Midbrain (tissue), 1 donor: ENCODE measurements at regions not wholly inside any gene's neighbourhood (a gene's known extent, or its start where the extent isn't known, plus 50 kb on each side); places are given as distances from the start of the nearest gene placed in this dataset.
A peak's percentile ranks its signal among the peaks of the same experiment; 100 is the strongest.
"Not testable (repeated sequence)": the region's sequence is repeated elsewhere in the genome, so short reads cannot be mapped to it uniquely, and the experiment has no call there.

Experiments
- DNase-seq: peaks from one replicate; lab custom pipeline; 2025; lab: John Stamatoyannopoulos, UW

DNA sequence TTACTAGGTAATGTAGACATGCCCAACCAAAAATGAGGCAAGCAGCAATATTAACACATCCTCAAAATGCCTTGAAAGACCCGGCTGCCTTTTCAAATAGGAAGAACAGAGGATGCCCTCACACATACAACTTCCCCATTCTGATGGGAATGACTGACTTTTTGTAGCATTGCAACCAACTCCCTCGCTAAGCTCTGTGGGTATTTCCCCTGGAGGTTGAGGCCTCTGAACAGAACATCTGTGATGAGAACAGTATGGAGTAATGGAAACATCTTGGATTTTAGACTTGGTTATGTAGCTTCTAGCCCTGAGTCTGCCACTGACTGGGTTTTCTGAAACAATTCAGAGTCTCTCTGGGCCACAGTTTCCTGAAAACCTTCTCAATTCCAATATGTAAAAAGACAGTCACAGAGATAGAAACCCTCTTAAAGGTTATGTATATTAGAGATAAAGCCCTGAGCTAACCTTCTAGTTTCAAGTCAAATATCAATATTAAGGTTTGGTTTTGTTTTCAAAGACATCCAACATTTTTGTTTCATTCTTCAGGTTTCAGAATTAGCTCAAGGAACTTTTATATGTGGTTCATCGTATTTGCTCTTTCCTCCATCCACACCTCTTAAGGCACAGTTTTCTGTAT, 311.5 kb downstream of the SETD4 start:
- no peak for DNase-seq

GRCh38 chr21:35743571-35743970, 316.8 kb downstream of the SETD4 start:
- no peak for DNase-seq

DNA sequence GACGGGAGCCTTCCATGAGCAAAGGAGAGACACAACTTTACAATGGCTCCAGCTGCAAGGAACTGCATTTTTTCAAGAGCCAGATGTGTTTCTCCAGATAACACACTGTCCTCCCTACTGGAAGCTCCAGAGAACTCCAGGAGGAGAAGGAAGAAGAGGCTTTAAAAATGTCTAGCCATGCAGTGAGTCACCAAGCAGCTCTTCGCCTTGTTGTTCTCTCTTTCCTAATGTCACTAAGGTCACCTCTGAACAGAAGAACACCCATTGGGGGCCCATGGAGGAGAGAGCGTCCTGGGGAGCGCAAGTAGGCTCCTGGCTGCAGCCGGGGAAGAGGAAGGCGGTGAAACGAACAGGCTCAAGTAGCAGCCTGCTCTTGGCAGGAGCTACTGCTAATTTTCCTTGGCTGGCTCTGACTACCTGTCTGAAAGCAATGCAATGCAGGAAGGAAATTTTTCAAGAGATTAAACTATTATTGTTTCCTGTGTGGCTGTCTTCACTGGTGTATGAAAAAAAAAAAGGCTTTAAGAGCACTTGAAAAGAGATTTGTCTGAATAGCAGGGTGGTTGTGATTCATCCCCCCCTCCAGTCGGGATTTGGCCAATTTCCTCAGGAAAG, 321.9 kb downstream of the SETD4 start:
- DNase-seq, result no peak

- peak; percentile 23 for DNase-seq
Observed at GRCh38 chr21:35737899-35738346, 322.4 kb downstream of the SETD4 start.

- DNase-seq, result no peak
Observed at GRCh38 chr21:35737449-35737848, 322.9 kb downstream of the SETD4 start.

DNA sequence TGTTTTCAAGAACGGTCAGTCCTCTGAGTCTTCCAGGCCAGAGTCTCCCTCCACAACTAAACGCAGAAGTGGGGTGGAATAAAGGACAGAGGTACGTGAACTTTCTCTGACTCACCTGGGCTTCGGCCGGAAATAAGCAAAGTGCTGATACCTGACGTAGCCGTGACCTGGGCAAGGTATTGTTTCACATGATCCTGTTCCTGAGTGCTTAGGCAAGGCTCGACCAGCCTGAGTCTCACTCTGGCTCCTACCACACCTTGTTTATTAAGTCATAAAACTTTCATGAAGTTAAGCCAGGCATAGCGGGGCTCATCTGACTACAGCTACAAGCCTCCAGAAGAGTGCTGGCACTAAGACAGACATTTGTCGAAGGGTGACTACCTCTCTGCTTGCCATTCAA, 327.5 kb downstream of the SETD4 start:
- no peak for DNase-seq

- no peak for DNase-seq
Observed at GRCh38 chr21:35730325-35730724, 330.0 kb downstream of the SETD4 start.

DNA sequence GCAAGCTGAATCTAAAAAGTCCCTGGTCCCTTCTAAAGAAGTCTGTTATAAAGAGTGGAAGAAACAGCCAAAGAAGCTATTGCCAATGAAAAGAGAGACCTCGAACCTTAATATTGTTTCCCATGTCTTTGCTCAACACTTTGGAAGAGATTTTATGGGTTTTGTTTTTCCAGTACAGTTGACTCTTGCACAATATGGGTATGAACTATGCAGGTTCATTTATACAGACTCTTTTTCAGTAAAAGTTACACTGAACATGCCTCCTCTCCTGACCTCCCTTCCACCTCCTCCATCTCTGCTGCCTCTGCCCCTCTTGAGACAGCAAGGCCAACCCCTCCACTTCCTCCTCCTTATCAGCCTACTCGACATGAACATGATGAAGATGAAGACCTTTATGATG, 332.5 kb downstream of the SETD4 start:
- no peak for DNase-seq

GRCh38 chr21:35724156-35724555, 336.2 kb downstream of the SETD4 start:
- no peak for DNase-seq

GRCh38 chr21:35721701-35722100, 338.6 kb downstream of the SETD4 start:
- no peak for DNase-seq

DNA sequence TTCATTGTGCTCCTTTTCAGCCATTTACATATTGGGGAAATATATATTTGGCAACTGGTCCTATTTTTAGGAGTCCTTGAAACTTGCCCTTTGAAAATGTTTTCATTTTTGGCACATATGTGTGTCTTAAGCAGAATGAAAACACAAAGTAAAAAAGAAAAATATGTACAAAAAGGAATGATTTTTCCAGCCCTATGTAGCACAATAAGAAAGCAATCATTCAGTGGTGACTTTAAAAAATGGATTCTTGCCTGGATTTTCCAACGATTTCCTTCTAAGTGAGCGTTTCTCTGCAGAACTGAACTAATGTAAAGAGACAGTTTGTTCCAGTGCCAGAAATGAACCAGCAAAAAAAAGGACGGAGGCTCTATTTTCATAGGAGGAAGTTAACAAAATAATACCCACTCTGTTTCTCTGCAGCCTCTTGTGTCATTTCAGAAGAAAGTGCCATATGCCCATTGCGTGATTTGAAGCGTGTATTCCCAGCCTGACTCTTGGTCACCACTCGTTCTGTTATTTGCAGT, 340.1 kb downstream of the SETD4 start:
- peak; percentile 21 for DNase-seq

GRCh38 chr21:35719080-35719479, 341.2 kb downstream of the SETD4 start:
- DNase-seq, result no peak

DNA sequence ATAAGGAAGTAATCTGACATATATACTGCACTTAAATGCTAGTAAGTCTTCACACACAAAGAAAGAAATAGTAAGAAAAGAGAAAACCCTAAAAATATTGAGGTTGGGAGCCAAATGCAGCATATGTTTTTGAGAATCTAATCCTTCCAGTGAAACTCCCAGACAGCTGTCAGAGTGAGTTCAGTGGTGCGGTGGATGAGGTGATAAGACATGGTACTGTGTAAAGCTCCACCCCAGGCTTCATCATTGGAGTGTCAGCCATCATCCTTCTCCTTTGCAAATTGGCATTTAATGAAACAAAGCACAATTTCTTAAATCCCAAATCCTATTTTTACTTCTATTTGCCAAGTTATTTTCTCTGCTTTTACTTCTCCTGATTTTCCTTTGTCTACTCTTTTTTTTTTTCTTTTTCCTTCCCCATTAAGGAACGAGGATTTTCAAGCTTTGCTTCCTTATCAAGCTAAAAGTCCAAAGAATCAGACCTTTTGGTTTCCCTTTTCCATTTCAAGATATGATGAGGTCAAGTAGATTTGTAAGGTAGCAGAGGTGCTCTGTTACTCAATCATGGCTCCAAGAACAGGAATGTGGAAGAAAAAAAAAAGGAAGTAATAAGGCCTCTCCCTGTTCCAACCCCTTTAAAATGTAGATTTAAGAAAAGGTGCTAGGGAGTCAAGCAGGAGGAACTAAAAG, 343.3 kb downstream of the SETD4 start:
- no peak for DNase-seq

- no peak for DNase-seq
Observed at GRCh38 chr21:35713914-35714313, 346.4 kb downstream of the SETD4 start.

DNA sequence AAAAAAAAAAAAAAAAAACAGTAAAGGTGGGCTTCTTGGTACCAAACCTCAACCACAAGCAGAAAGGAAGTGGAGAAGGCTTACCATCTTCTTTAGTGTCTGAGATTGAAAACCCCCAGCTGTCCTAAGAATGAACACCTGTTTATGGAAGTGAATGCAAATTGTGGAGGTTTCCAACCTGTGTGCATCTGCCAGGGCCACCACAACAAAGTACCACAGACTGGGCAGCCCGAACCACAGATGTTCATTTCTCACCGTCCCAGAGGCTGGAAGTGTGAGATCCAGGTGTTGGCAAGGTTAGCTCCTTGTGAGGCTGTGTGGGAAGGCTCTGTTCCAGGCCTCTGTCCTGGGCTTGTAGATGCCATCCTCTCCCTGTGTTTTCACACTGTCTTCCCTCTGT, 348.7 kb downstream of the SETD4 start:
- DNase-seq, result no peak

GRCh38 chr21:35711213-35711612, 349.1 kb downstream of the SETD4 start:
- DNase-seq, result no peak

DNA sequence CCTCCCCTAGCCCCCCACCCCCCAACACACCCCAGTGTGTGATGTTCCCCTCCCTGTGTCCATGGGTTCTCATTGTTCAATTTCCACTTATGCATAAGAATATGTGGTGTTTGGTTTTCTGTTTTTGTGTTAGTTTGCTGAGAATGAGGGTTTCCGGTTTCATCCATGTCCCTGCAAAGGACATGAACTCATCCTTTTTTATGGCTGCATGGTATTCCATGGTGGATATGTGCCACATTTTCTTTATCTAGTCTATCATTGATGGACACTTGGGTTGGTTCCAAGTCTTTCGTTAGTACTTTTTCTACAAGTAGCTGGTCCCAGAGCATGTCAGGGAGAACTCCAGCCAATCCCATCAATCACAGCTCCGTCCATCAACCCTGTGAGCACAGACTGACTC, 350.3 kb downstream of the SETD4 start:
- not testable (repeated sequence) for DNase-seq

DNA sequence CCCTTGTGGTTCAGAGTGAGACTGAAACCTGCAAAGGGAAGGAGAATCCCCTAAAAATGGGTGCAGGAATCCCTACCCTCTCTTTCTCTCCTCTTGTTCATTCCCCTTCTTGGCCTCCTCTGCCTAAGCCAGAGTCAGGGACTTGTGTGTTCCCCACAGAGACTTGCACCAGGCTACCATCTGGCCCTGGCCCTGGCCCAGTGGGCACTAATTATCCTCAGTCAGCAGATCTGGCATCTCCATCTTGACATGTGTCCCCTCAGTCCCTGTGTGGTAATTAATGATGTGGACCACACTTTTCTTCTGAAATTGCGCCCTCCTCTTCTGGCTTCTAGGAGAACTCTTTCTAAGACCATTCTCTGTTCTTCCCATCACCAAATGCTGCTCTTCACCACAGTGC, 354.4 kb downstream of the SETD4 start:
- no peak for DNase-seq

DNA sequence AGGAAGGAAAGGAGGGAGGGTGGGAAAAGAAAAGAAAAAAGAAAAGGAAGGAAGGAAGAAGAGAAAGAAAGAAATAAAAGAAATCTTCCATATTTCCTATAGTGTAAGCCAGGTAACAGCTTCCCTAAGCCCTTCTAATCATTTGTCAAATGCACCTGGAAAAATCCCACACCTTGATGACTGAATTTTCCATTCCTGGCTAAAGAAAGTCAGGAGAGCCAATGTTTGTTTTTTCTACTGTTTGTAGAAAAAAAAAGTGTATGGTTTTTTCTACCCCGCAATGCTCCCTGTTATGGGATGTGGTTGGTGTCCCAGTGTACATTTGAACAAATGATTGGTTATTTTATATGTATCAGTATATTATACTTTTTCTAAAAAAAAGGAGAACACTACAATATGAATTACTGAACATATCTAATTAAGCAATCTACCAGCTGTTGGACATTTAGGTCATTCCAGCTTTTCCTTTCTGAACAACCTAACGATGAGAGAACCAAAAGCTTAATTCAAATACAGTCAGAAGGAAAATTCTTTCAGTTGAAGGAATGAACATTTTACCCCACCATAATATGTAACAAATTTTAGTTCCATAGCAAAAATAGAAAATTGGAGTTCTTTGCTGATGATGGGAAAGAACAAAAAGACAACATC, 355.0 kb downstream of the SETD4 start:
- DNase-seq, result no peak

DNA sequence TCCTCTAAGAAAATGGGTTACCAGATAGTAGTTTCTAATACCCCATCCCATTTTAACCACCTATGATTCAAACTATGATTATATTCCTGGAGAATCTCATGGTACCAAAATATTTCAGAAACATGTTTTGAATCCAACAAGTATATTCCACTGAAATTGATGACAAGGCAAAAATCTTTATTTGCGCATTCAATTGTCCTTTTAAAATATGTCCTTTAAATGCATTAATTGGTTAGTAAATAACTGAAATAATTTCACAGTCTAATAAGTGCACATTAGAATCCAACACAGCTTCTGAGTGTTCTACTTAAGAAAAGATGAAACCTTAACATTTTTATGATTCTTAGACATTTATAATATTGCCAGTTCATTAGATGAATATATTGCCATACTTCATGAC, 356.6 kb downstream of the SETD4 start:
- DNase-seq, result no peak

DNA sequence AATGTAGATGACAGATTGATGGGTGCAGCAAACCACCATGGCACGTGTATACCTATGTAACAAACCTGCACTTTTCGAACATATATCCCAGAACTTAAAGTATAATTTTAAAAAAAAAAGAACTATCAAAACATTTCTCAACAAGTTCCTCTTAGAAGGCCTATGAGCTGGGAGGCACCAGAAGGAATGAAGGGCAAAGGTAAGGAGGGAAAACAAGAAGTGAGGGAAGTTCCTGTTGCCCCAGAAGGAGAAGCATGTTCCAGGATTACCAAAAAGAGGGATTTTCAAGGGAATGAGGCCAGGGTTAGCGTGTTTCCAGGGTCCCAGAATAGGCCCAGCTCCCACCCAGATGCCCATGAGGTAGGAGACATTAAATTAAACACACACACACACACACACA, 361.0 kb downstream of the SETD4 start:
- no peak for DNase-seq

GRCh38 chr21:35697321-35697808, 363.0 kb downstream of the SETD4 start:
- DNase-seq, result peak; percentile 49
